Activated CD8-positive, alpha-beta T cell treated with anti-CD3 and anti-CD28 coated beads for 36 hours (primary cell): ENCODE measurements at regions not wholly inside any gene's neighbourhood (a gene's known extent, or its start where the extent isn't known, plus 50 kb on each side); places are given as distances from the start of the nearest gene placed in this dataset.

Experiments used
- ATAC-seq: fragments of 200-7000 bp; cut with Tn5 transposase; one replicate; pipeline ENCODE4 v1.10.0; 2021; ENCODE audit warnings: mild to moderate bottlenecking, moderate library complexity
- CTCF ChIA-PET: fragments of 350-600 bp; sonication (Branson Sonifier 250); formaldehyde crosslinking; loops from one replicate; lab custom pipeline; 2021; ENCODE audit warnings: antibody characterized with exemption; lab: Charles Lee
- POLR2A ChIA-PET: fragments of 350-600 bp; sonication (Branson Sonifier 250); formaldehyde crosslinking; loops from one replicate; lab custom pipeline; 2021; ENCODE audit warnings: antibody characterized with exemption; lab: Charles Lee
- DNase-seq: peaks from one replicate; pipeline ENCODE4 v3.0.0-alpha.2; 2020
- H3K27ac Mint-ChIP-seq: one replicate; pipeline ENCODE4 v1.8.0; 2021; ENCODE audit warnings: mild to moderate bottlenecking, mixed read lengths
- H3K27me3 Mint-ChIP-seq: one replicate; pipeline ENCODE4 v1.8.0; 2021; ENCODE audit warnings: mixed read lengths
- H3K36me3 Mint-ChIP-seq: one replicate; pipeline ENCODE4 v1.8.0; 2021; ENCODE audit warnings: low read depth, mixed read lengths
- H3K4me1 Mint-ChIP-seq: one replicate; pipeline ENCODE4 v1.8.0; 2021; ENCODE audit warnings: low read depth, mixed read lengths
- H3K4me3 Mint-ChIP-seq: one replicate; pipeline ENCODE4 v1.8.0; 2021; ENCODE audit warnings: mild to moderate bottlenecking, moderate library complexity, mixed read lengths
- H3K9me3 Mint-ChIP-seq: one replicate; pipeline ENCODE4 v1.8.0; 2021; ENCODE audit warnings: mixed read lengths
- CTCF ChIP-seq: fragments of 200-600 bp; IDR thresholded peaks from one replicate; pipeline ENCODE4 v1.8.0; 2022; ENCODE audit warnings: antibody characterized with exemption, mild to moderate bottlenecking
- intact Hi-C: fragments of 100-400 bp; cut with micrococcal nuclease; formaldehyde crosslinking; loops from one replicate; pipeline ENCODE4 v1.10.0; 2022

- intact Hi-C loops: no loop called here
- no peak overlapping the region for H3K4me3 Mint-ChIP-seq
- POLR2A ChIA-PET: no interaction called here
These were observed 377.7 kb upstream of the KCND2 start for GRCh38 chr7:119895320-119895719.

GRCh38 chr7:119896386-119896785, 376.6 kb upstream of the KCND2 start:
- no peak overlapping the region for H3K4me3 Mint-ChIP-seq
- no peaks in the 10 kb centered on the region for H3K4me1 Mint-ChIP-seq

More at GRCh38 chr7:119895320-119895719, 377.7 kb upstream of the KCND2 start:
- no peak for TF ChIP-seq CTCF
- CTCF ChIA-PET: no interaction called here
- Mint-ChIP-seq H3K9me3 (peaks cover 12% of the 10 kb centered on the region), H3K4me1 (no peaks in the 10 kb centered on the region), H3K27ac (no peak overlapping the region), H3K27me3 (no peaks in the 10 kb centered on the region), H3K36me3 (no peaks in the 10 kb centered on the region)
- ATAC-seq (no peak), DNase-seq (no peak)

GRCh38 chr7:119900996-119901672, 371.8 kb upstream of the KCND2 start:
- DNase-seq: no peak
- Mint-ChIP-seq H3K9me3 (peaks cover 2% of the 10 kb centered on the region), H3K27me3 (no peaks in the 10 kb centered on the region), H3K4me1 (no peaks in the 10 kb centered on the region), H3K27ac (no peak overlapping the region), H3K4me3 (no peak overlapping the region), H3K36me3 (no peaks in the 10 kb centered on the region)
- ChIA-PET CTCF (no interaction called here), POLR2A (no interaction called here)
- TF ChIP-seq CTCF: no peak
- intact Hi-C loops: no loop called here
- ATAC-seq: no peak

More at GRCh38 chr7:119896386-119896785, 376.6 kb upstream of the KCND2 start:
- ChIA-PET POLR2A (no interaction called here), CTCF (no interaction called here)
- H3K27ac Mint-ChIP-seq: no peak overlapping the region
- intact Hi-C loops: no loop called here
- ATAC-seq (no peak), DNase-seq (no peak)
- no peaks in the 10 kb centered on the region for H3K36me3 Mint-ChIP-seq
- H3K9me3 Mint-ChIP-seq: peaks cover 9% of the 10 kb centered on the region
- no peaks in the 10 kb centered on the region for H3K27me3 Mint-ChIP-seq
- TF ChIP-seq CTCF: no peak

GRCh38 chr7:119903085-119903484, 369.9 kb upstream of the KCND2 start:
- TF ChIP-seq CTCF: no peak
- Mint-ChIP-seq H3K36me3 (no peaks in the 10 kb centered on the region), H3K27me3 (no peaks in the 10 kb centered on the region), H3K9me3 (peaks cover 6% of the 10 kb centered on the region), H3K4me1 (no peaks in the 10 kb centered on the region), H3K4me3 (no peak overlapping the region), H3K27ac (no peak overlapping the region)
- intact Hi-C loops: no loop called here
- POLR2A ChIA-PET: no interaction called here
- DNase-seq: no peak
- ATAC-seq: no peak
- CTCF ChIA-PET: no interaction called here

- H3K27ac Mint-ChIP-seq: no peak overlapping the region
- no peak for TF ChIP-seq CTCF
- no peaks in the 10 kb centered on the region for H3K27me3 Mint-ChIP-seq
- no peaks in the 10 kb centered on the region for H3K4me1 Mint-ChIP-seq
- H3K9me3 Mint-ChIP-seq: peaks cover 11% of the 10 kb centered on the region
- DNase-seq (no peak), ATAC-seq (no peak)
- H3K4me3 Mint-ChIP-seq: no peak overlapping the region
- ChIA-PET CTCF (no interaction called here), POLR2A (no interaction called here)
- no peaks in the 10 kb centered on the region for H3K36me3 Mint-ChIP-seq
- intact Hi-C loops: no loop called here
These were observed 367.5 kb upstream of the KCND2 start for GRCh38 chr7:119905495-119905894.
